ENCODE measurements at regions not wholly inside any gene's neighbourhood (a gene's known extent, or its start where the extent isn't known, plus 50 kb on each side); places are given as distances from the start of the nearest gene placed in this dataset.

DNA sequence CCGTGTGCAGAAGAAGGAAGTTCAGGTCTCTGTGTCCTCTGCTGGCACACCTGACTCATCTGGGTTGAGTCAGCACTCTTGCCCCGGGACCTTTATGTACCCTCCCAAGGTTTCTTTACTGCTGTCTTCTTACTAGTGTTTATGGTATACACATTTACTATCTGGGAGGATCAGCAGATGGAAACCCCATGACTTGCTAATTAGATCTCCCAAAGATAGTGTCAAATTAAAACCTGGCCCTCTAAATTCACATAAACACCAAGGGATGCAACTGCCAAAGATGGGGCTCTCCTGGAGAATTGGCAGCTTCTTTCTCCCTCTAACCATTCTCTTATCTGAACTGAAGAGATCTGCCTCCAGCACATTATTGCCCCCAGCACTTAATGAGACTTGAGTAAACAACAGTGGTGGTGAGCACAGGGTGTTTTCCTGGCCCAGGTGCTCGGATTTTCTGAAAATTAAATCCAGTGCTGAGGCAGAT lies 718.1 kb upstream of the SOX9 start:
- ChIA-PET CTCF (no interaction called here), POLR2A (no interaction called here)
- Mint-ChIP-seq H3K27me3 (no peaks in the 10 kb centered on the region), H3K36me3 (ENCODE audit: low read depth) (no peaks in the 10 kb centered on the region), H3K27ac (no peak overlapping the region), H3K4me3 (no peak overlapping the region), H3K4me1 (no peaks in the 10 kb centered on the region), H3K9me3 (peaks cover 2% of the 10 kb centered on the region)
- no peak for DNase-seq

DNA sequence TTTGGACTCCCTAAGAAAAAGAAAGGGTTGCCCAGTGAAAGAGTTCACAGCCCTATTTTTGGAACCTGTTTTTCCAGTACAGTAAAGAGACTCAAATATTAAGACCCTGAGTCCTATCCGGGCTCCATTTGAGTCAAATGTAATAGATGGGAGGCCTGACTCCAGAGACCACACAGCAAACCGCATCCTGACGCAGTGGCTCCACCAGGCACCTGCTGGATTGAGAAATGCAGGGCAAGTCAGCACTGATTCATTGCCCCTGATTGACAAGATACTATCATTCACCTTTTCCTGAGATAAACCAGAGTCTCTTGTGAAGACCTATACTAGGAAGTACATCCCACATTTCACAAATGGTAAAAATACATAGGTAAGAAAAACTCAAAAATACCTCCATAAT lies 715.7 kb upstream of the SOX9 start:
- H3K27ac Mint-ChIP-seq: no peak overlapping the region
- H3K9me3 Mint-ChIP-seq: peaks cover 2% of the 10 kb centered on the region
- H3K27me3 Mint-ChIP-seq: no peaks in the 10 kb centered on the region
- H3K4me1 Mint-ChIP-seq: no peaks in the 10 kb centered on the region
- ChIA-PET CTCF (no interaction called here), POLR2A (no interaction called here)
- no peak for DNase-seq
- H3K36me3 Mint-ChIP-seq (ENCODE audit: low read depth): no peaks in the 10 kb centered on the region
- no peak overlapping the region for H3K4me3 Mint-ChIP-seq

DNA sequence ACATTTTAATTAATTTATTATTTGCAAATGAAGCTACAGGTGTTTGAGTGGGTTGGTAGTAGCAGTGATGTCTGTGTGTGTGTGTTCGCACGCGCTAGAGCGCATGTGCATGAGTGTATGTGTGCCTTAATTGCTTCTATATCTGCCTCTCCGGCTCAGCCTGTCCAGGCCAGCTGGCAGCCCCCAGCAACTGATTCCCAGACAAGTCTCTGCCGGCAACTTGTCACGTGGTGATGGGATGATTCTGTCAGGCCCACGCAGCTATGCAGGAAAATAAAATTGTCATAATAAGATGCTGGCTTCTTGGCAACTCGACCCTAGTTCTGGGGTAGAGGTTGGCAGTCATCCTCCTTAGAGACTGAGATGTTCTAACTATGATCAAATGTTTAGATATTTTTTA lies 712.8 kb upstream of the SOX9 start:
- H3K4me1 Mint-ChIP-seq: no peaks in the 10 kb centered on the region
- H3K36me3 Mint-ChIP-seq (ENCODE audit: low read depth): no peaks in the 10 kb centered on the region
- no peak overlapping the region for H3K27ac Mint-ChIP-seq
- POLR2A ChIA-PET: no interaction called here
- DNase-seq: no peak
- H3K4me3 Mint-ChIP-seq: no peak overlapping the region
- H3K27me3 Mint-ChIP-seq: no peaks in the 10 kb centered on the region
- CTCF ChIA-PET: no interaction called here
- H3K9me3 Mint-ChIP-seq: no peaks in the 10 kb centered on the region

DNA sequence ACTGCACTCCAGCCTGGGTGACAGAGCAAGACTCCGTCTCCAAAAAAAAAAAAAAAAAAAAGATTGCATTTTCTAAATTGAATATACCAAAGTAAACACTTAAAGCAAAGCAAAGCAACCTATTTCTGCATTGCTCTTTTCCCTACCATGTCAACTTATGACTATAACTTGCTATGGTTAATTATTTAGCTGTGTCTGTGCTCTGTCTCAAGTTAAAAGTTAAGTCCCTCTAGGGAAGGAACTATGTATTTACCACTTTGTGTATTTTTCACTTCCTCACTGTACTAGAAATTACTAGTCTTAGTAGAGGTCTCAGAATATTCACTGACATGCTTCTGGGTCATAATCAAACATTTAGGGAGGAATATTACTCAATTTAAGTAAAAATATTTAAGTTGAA lies 711.7 kb upstream of the SOX9 start:
- Mint-ChIP-seq H3K4me3 (no peak overlapping the region), H3K27me3 (no peaks in the 10 kb centered on the region), H3K9me3 (no peaks in the 10 kb centered on the region), H3K4me1 (no peaks in the 10 kb centered on the region), H3K27ac (no peak overlapping the region), H3K36me3 (ENCODE audit: low read depth) (no peaks in the 10 kb centered on the region)
- ChIA-PET POLR2A (no interaction called here), CTCF (no interaction called here)
- no peak for DNase-seq

DNA sequence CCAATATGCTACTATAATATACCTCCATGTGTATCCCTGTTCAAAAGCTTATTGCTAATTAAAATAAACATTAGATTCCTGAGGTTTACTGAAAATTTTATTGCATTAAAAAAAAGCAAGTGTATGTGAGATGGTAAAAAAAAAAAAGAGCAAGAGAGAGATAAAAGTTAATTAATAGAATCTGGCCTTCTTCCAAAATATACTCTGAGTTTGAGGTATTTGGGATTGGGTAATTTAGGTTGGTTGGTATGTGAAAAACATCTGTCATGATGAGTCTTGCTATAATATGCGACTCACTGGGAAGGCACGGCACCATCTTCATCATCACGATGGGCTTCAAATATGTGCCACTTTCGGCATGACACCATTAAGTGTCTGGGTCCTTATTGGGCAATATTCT lies 711.1 kb upstream of the SOX9 start:
- no peaks in the 10 kb centered on the region for H3K9me3 Mint-ChIP-seq
- H3K4me3 Mint-ChIP-seq: no peak overlapping the region
- POLR2A ChIA-PET: no interaction called here

DNA sequence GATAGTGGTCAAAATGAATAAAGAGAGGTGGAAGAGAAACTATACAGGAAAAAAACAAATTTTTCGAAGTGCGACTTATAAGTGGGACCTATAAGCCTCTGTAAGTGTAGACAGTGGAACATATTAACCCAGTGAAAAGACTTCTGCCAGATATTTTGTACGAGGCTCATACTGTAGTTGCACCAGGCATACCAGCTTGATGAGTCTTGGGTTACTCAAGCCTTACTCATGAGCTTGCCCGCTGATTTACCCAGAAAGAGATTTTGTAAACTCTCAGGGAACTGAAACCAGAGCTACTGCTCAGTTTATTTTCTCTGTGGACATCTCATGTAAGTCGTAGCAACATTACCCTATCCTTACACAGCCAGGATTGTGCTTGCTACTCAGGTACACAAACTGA lies 708.0 kb upstream of the SOX9 start:
- no peak for DNase-seq
- Mint-ChIP-seq H3K27ac (no peak overlapping the region), H3K36me3 (ENCODE audit: low read depth) (no peaks in the 10 kb centered on the region), H3K4me3 (no peak overlapping the region), H3K4me1 (no peaks in the 10 kb centered on the region), H3K9me3 (no peaks in the 10 kb centered on the region), H3K27me3 (no peaks in the 10 kb centered on the region)
- CTCF ChIA-PET: no interaction called here
- POLR2A ChIA-PET: no interaction called here

More for the DNA sequence above, 711.1 kb upstream of the SOX9 start:
- DNase-seq: no peak
- H3K4me1 Mint-ChIP-seq: no peaks in the 10 kb centered on the region
- no peaks in the 10 kb centered on the region for H3K27me3 Mint-ChIP-seq
- CTCF ChIA-PET: no interaction called here
- no peak overlapping the region for H3K27ac Mint-ChIP-seq
- no peaks in the 10 kb centered on the region for H3K36me3 Mint-ChIP-seq (ENCODE audit: low read depth)

DNA sequence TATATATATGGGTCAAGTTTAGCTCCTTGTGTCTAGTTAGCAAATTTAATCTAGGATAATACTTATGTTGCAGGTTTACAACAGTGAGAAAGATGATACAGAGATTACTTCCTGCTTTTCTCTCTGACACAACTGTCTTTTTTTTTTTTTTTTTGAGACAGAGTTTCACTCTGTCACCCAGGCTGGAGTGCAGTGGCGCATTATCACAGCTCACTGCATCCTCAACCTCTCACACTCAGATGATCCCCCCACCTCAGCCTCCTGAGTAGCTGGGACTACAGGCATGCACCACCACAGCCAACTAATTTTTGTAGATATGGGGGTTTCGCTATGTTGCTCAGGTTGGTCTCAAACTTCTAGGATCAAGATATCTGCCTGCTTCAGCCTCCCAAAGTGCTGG lies 706.9 kb upstream of the SOX9 start:
- H3K9me3 Mint-ChIP-seq: no peaks in the 10 kb centered on the region
- no peaks in the 10 kb centered on the region for H3K27me3 Mint-ChIP-seq
- no peak overlapping the region for H3K4me3 Mint-ChIP-seq
- POLR2A ChIA-PET: no interaction called here
- CTCF ChIA-PET: interaction anchor here (0.6 to 0.7 kb wide), 2 partner anchors 358 to 560 kb away, joined by 3 read pairs; no protein-coding TSS in a partner anchor
- H3K4me1 Mint-ChIP-seq: no peaks in the 10 kb centered on the region
- DNase-seq: no peak
- no peaks in the 10 kb centered on the region for H3K36me3 Mint-ChIP-seq (ENCODE audit: low read depth)
- no peak overlapping the region for H3K27ac Mint-ChIP-seq

DNA sequence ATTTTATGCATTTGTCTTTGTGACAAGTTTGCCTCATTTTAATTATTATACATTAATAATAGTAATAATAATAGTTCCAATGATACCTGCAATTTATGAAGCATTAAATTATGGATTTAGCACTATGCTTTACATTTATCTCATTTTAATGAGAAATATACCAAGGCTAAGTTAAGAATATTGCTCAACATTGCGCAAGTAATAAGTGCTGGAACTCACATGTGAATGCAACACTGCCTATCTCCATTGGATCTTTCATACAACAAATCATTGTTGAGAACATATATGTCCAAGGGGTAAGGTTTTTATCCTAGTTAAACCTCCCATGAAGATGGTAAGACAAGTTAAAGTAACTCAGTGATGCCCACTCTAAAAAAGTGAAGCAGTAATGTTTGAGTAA lies 703.7 kb upstream of the SOX9 start:
- CTCF ChIA-PET: no interaction called here
- no peak for DNase-seq
- no peaks in the 10 kb centered on the region for H3K36me3 Mint-ChIP-seq (ENCODE audit: low read depth)
- no peaks in the 10 kb centered on the region for H3K27me3 Mint-ChIP-seq
- H3K9me3 Mint-ChIP-seq: no peaks in the 10 kb centered on the region
- no peaks in the 10 kb centered on the region for H3K4me1 Mint-ChIP-seq
- no peak overlapping the region for H3K27ac Mint-ChIP-seq
- POLR2A ChIA-PET: no interaction called here
- no peak overlapping the region for H3K4me3 Mint-ChIP-seq

DNA sequence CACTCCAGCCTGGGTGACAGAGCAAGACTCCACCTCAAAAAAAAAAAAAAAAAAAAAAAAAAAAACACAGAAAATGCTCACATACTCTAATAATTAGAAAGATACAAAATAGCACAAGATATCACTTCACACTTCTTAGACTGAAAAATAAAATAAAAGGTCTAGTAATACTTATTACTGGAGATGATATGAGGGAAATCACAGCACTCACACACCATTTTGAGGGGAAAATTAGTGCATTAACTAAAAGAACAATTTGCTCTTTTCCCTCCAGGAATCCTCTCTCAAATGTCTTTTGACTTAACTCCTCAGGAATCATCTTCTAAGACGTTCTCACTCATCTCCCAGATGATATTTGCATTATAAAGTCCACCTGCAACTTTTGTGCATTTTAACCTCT lies 697.9 kb upstream of the SOX9 start:
- Mint-ChIP-seq H3K4me1 (no peaks in the 10 kb centered on the region), H3K36me3 (ENCODE audit: low read depth) (no peaks in the 10 kb centered on the region), H3K4me3 (no peak overlapping the region), H3K27me3 (no peaks in the 10 kb centered on the region), H3K9me3 (peaks cover 6% of the 10 kb centered on the region), H3K27ac (no peak overlapping the region)
- POLR2A ChIA-PET: no interaction called here
- no peak for DNase-seq
- CTCF ChIA-PET: no interaction called here

DNA sequence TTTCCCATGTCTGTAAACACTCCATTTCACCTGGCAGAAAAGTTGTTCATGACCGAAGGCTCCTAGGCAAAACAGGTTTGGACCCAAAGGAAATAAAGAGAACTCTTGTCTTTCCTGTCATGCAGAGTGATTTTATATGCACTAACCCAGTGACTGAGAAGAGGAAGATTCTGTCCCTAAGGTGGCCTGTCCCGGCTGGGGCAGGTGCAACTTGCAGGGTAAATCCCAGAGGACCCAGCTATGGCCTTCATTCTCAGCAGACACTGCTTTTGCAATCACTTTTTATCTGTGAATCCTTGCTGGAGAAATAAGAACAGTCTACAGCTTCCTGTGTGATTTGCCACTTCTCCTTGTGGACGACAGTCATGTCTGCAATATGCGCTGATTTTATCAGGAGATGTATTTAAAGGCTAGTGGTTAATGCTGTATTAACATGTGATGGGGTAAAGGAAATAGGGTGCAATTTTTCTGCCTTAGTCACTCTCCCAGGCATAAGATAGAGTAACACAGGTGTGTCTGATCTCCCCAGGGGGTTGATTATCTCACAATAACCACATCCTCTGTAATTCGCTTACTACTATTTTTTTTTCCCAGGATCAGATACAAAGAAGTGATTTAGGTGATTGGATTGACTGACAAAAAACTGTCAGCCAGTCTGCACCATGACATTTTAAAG lies 696.8 kb upstream of the SOX9 start:
- ChIA-PET POLR2A (no interaction called here), CTCF (no interaction called here)
- Mint-ChIP-seq H3K27me3 (no peaks in the 10 kb centered on the region), H3K4me3 (no peak overlapping the region), H3K36me3 (ENCODE audit: low read depth) (no peaks in the 10 kb centered on the region), H3K27ac (no peak overlapping the region), H3K9me3 (peaks cover 9% of the 10 kb centered on the region), H3K4me1 (no peaks in the 10 kb centered on the region)
- no peak for DNase-seq

DNA sequence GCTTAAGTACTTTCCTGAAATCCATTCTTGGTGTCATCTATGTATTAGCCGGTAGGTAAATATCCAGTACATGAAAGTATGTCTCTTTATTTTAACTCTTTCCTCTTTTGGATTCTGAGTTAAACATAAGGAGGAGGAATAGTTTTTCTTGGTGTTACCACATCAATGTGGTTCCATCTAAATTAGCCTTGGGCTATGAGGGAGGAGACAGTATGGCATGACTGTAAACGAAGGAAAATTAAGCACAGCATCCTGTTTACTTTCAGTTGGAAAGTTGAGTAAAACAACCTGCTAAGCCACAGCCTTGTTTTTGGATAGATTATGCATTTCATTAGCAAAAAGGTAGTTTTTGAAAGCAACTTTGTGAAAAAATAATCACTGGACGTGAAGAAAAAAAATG lies 693.0 kb upstream of the SOX9 start:
- ChIA-PET CTCF (no interaction called here), POLR2A (no interaction called here)
- H3K9me3 Mint-ChIP-seq: peaks cover 14% of the 10 kb centered on the region
- DNase-seq: no peak
- no peaks in the 10 kb centered on the region for H3K27me3 Mint-ChIP-seq
- H3K36me3 Mint-ChIP-seq (ENCODE audit: low read depth): no peaks in the 10 kb centered on the region
- H3K4me1 Mint-ChIP-seq: no peaks in the 10 kb centered on the region
- no peak overlapping the region for H3K4me3 Mint-ChIP-seq
- no peak overlapping the region for H3K27ac Mint-ChIP-seq

DNA sequence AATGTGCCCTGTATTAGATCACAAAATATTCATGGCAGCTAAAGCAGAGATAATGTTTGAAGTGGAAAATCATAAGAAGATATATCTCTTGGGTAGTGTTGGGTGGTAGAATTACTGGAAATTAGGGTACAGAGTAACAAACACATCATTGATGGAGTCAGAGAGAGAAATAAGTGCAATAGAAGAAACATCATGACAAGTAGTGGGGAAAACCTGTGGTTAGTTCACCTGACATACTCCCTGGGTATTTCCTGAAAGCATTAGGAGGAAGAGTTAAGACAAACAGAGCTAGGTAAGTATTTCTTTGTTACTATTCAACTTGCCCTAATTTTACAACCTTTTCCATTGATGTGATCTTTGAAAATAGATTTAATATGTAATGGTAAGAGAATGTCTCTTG lies 691.9 kb upstream of the SOX9 start:
- H3K36me3 Mint-ChIP-seq (ENCODE audit: low read depth): no peaks in the 10 kb centered on the region
- peaks cover 10% of the 10 kb centered on the region for H3K9me3 Mint-ChIP-seq
- DNase-seq: no peak
- H3K27ac Mint-ChIP-seq: no peak overlapping the region
- H3K4me3 Mint-ChIP-seq: no peak overlapping the region
- POLR2A ChIA-PET: no interaction called here
- CTCF ChIA-PET: no interaction called here
- H3K27me3 Mint-ChIP-seq: no peaks in the 10 kb centered on the region
- H3K4me1 Mint-ChIP-seq: no peaks in the 10 kb centered on the region

DNA sequence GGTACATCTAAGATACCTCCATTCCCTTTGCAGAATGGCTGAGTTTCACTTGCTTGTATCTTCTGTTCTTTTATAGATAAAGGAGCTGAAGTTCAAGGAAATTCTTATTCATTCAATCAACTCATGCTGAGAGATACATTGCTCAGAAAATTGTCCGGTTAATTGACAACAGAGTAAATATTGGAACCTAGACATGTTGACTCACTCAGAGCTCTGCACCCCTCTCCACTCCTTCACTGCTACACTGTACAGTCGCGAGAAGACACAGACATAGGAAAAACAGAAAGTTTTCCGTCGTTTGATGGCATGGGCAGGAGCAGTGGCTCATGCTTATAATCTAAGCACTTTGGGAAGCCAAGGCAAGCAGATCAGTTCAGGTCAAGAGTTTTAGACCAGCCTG lies 690.5 kb upstream of the SOX9 start:
- no peak overlapping the region for H3K27ac Mint-ChIP-seq
- no peaks in the 10 kb centered on the region for H3K4me1 Mint-ChIP-seq
- H3K27me3 Mint-ChIP-seq: no peaks in the 10 kb centered on the region
- H3K9me3 Mint-ChIP-seq: peaks cover 10% of the 10 kb centered on the region
- H3K4me3 Mint-ChIP-seq: no peak overlapping the region
- ChIA-PET CTCF (no interaction called here), POLR2A (no interaction called here)
- no peak for DNase-seq
- H3K36me3 Mint-ChIP-seq (ENCODE audit: low read depth): no peaks in the 10 kb centered on the region

DNA sequence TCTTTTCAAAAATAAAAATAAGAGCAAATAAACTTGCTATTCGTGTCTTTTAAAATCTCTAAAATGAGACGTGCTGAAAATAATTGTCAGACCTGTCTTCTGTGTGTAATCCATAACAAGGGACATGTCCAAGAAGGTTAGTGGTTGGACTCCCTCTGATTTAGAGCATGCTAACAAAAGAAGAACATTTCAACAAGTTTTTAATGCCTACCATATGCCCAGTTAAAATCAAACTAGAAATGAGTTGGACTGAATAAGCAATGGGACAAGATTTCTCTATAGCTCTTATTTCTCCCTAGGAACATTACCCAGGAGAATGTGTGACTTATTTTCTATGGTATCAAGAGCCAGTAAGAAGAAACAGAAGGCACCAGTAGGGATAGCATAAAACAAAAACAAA lies 689.7 kb upstream of the SOX9 start:
- CTCF ChIA-PET: no interaction called here
- Mint-ChIP-seq H3K9me3 (peaks cover 8% of the 10 kb centered on the region), H3K4me3 (no peak overlapping the region), H3K4me1 (no peaks in the 10 kb centered on the region), H3K36me3 (ENCODE audit: low read depth) (no peaks in the 10 kb centered on the region), H3K27me3 (no peaks in the 10 kb centered on the region), H3K27ac (no peak overlapping the region)
- DNase-seq: no peak
- POLR2A ChIA-PET: no interaction called here
